Nephron progenitor cell (in vitro differentiated cells): ENCODE measurements at regions not wholly inside any gene's neighbourhood (a gene's known extent, or its start where the extent isn't known, plus 50 kb on each side); places are given as distances from the start of the nearest gene placed in this dataset.
"Not testable (repeated sequence)": the region's sequence is repeated elsewhere in the genome, so short reads cannot be mapped to it uniquely, and the experiment has no call there.

Experiments
- DNase-seq: peaks from one replicate; pipeline ENCODE4 v3.0.0; 2021
- H3K27ac Mint-ChIP-seq: 2 replicates; pipeline ENCODE4 v1.8.0; 2021; ENCODE audit warnings: mild to moderate bottlenecking, moderate library complexity, mixed read lengths
- H3K27me3 Mint-ChIP-seq: 2 replicates; pipeline ENCODE4 v1.8.0; 2021; ENCODE audit warnings: mild to moderate bottlenecking, low read depth, mixed read lengths; ENCODE audit not compliant: poor library complexity
- H3K36me3 Mint-ChIP-seq: 2 replicates; pipeline ENCODE4 v1.8.0; 2021; ENCODE audit warnings: low read depth, mixed read lengths
- H3K4me1 Mint-ChIP-seq: 2 replicates; pipeline ENCODE4 v1.8.0; 2021; ENCODE audit warnings: mixed read lengths
- H3K4me3 Mint-ChIP-seq: 2 replicates; pipeline ENCODE4 v1.8.0; 2021; ENCODE audit warnings: mild to moderate bottlenecking, moderate library complexity, mixed read lengths
- H3K9me3 Mint-ChIP-seq: 2 replicates; pipeline ENCODE4 v1.8.0; 2021; ENCODE audit warnings: mild to moderate bottlenecking, moderate library complexity, mixed read lengths
- TF ChIP-seq, protein P1 (sequence below): fragments of 200-600 bp; sonication (generic); IDR thresholded peaks from 2 replicates; pipeline ENCODE4 v1.5.0; 2021; ENCODE audit warnings: antibody characterized with exemption

DNA sequence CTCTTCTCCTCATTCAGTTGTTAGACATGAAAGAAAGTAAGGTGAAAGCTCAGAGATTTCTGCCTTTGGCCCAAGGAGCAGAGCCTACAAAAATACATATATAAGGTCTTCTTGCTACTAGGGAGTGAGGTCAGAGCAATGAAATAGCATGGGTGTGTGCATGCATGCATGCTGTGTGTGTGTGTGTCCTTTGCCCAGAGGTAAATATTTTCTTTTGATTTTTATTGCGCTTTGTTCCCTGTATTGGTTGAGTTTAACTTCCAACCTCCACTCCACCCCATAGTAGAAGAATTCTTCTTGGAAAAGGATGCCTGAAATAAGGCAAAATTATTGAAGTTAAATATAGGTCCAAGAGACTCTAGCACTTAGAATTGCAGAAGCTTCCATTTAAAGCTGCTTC is 248.0 kb upstream of the PTGER4 start:
- H3K36me3 Mint-ChIP-seq, result no peaks in the 10 kb centered on the region
- no peak overlapping the region for H3K4me3 Mint-ChIP-seq
- TF ChIP-seq, protein P1, sequence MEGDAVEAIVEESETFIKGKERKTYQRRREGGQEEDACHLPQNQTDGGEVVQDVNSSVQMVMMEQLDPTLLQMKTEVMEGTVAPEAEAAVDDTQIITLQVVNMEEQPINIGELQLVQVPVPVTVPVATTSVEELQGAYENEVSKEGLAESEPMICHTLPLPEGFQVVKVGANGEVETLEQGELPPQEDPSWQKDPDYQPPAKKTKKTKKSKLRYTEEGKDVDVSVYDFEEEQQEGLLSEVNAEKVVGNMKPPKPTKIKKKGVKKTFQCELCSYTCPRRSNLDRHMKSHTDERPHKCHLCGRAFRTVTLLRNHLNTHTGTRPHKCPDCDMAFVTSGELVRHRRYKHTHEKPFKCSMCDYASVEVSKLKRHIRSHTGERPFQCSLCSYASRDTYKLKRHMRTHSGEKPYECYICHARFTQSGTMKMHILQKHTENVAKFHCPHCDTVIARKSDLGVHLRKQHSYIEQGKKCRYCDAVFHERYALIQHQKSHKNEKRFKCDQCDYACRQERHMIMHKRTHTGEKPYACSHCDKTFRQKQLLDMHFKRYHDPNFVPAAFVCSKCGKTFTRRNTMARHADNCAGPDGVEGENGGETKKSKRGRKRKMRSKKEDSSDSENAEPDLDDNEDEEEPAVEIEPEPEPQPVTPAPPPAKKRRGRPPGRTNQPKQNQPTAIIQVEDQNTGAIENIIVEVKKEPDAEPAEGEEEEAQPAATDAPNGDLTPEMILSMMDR, result no peak
- no peaks in the 10 kb centered on the region for H3K27me3 Mint-ChIP-seq
- no peaks in the 10 kb centered on the region for H3K9me3 Mint-ChIP-seq
- DNase-seq, result no peak
- no peak overlapping the region for H3K27ac Mint-ChIP-seq
- H3K4me1 Mint-ChIP-seq, result no peaks in the 10 kb centered on the region

GRCh38 chr5:40430101-40430710 is 249.5 kb upstream of the PTGER4 start:
- DNase-seq, result no peak
- H3K4me1 Mint-ChIP-seq, result no peaks in the 10 kb centered on the region
- H3K4me3 Mint-ChIP-seq, result no peak overlapping the region
- no peaks in the 10 kb centered on the region for H3K27me3 Mint-ChIP-seq
- H3K9me3 Mint-ChIP-seq, result peaks cover 9% of the 10 kb centered on the region
- no peaks in the 10 kb centered on the region for H3K36me3 Mint-ChIP-seq
- TF ChIP-seq, protein P1, result no peak
- no peak overlapping the region for H3K27ac Mint-ChIP-seq

- no peak overlapping the region for H3K4me3 Mint-ChIP-seq
- H3K4me1 Mint-ChIP-seq, result no peaks in the 10 kb centered on the region
These were observed 250.2 kb upstream of the PTGER4 start for GRCh38 chr5:40429258-40430100.

DNA sequence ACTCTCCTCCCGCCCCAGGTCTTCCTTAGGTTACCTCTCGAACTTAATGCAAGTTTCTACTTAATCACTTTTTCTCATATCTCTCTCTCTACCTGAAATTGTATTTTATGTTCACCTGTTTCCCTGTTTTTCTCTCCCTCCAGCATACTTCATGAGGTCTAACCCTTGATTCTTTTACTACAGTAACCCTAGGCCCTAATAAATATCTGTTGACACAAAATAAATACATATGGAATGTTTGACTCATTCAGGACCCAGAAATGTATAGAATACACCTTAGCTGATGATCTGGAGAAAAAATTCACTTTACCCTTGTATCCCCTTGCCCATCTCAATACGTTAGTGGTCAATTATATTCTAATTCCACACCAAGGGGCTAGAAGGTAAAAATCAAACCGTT is 250.9 kb upstream of the PTGER4 start:
- H3K4me1 Mint-ChIP-seq, result no peaks in the 10 kb centered on the region
- peaks cover 22% of the 10 kb centered on the region for H3K9me3 Mint-ChIP-seq

More at GRCh38 chr5:40429258-40430100, 250.2 kb upstream of the PTGER4 start:
- no peak for DNase-seq
- H3K9me3 Mint-ChIP-seq, result peaks cover 15% of the 10 kb centered on the region
- H3K27ac Mint-ChIP-seq, result no peak overlapping the region
- no peaks in the 10 kb centered on the region for H3K36me3 Mint-ChIP-seq
- no peaks in the 10 kb centered on the region for H3K27me3 Mint-ChIP-seq
- TF ChIP-seq, protein P1, result no peak

DNA sequence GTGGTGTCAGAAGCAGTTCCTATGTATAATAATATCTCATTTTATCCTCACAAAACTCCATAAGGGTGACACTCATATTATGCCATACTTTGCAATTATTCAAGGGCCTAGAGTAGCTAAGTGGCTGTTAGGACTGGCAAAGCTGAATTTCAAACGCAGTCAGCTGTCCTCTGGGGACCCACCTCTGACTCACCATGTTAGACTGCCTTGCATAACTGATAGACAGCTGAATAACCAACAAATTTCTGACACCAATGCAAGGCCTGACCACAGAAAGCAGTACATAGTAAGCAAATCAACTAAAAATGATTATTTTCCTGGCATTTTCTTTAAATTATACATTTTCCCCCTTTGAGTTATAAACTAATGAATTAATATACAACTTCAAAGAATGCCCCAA is 251.6 kb upstream of the PTGER4 start:
- H3K27ac Mint-ChIP-seq, result no peak overlapping the region
- DNase-seq, result no peak
- no peaks in the 10 kb centered on the region for H3K27me3 Mint-ChIP-seq
- H3K4me1 Mint-ChIP-seq, result no peaks in the 10 kb centered on the region
- peaks cover 29% of the 10 kb centered on the region for H3K9me3 Mint-ChIP-seq
- no peaks in the 10 kb centered on the region for H3K36me3 Mint-ChIP-seq
- TF ChIP-seq, protein P1, result no peak
- H3K4me3 Mint-ChIP-seq, result no peak overlapping the region

More for the DNA sequence above, 250.9 kb upstream of the PTGER4 start:
- no peak overlapping the region for H3K4me3 Mint-ChIP-seq
- H3K36me3 Mint-ChIP-seq, result no peaks in the 10 kb centered on the region
- no peak for DNase-seq
- H3K27me3 Mint-ChIP-seq, result no peaks in the 10 kb centered on the region
- TF ChIP-seq, protein P1, result no peak
- no peak overlapping the region for H3K27ac Mint-ChIP-seq

DNA sequence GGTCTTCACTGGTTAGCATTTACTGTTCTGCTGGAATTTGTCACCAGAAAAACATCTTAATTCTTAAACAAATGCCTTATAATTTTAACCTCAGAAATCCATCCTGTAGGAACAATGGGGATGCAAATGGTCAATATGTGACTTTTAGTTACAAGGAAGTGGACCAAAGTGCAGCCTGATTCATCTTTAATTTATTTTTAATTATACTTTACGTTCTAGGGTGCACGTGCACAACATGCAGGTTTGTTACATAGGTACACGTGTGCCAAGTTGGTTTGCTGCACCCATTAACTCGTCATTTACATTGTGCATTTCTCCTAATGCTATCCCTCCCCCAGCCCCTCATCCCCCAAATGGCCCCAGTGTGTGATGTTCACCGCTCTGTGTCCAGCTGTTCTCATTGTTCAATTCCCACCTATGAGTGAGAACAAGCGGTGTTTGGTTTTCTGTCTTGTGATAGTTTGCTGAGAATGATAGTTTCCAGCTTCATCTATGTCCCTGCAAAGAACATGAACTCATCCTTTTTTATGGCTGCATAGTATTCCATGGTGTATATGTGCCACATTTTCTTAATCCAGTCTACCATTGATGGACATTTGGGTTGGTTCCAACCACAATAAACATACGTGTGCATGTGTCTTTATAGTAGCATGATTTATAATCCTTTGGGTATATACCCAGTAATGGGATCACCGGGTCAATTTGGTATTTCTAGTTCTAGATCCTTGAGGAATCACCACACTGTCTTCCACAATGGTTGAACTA is 262.5 kb upstream of the PTGER4 start:
- not testable (repeated sequence) for DNase-seq, H3K27me3 Mint-ChIP-seq, H3K4me3 Mint-ChIP-seq, H3K36me3 Mint-ChIP-seq, H3K27ac Mint-ChIP-seq, H3K4me1 Mint-ChIP-seq
- peaks cover 39% of the 10 kb centered on the region for H3K9me3 Mint-ChIP-seq
